ENCODE measurements at regions not wholly inside any gene's neighbourhood (a gene's known extent, or its start where the extent isn't known, plus 50 kb on each side); places are given as distances from the start of the nearest gene placed in this dataset.
A peak's percentile ranks its signal among the peaks of the same experiment; 100 is the strongest.

GRCh38 chr12:115070313-115070712, 386.3 kb upstream of the TBX3 start:
- POLR2A ChIA-PET: no interaction called here
- no peaks in the 10 kb centered on the region for H3K4me1 ChIP-seq
- WGBS (ENCODE audit: missing lambda C conversion rate): 38% methylated on average over 2 of the region's 2 CpGs
- H3K4me2 ChIP-seq: no peak overlapping the region
- TF ChIP-seq MAFK (IDR thresholded peaks at IDR 0.05; ENCODE audit: partially characterized antibody) (peak; percentile 59), SREBF2 (IDR thresholded peaks at IDR 0.05) (no peak), EHMT2 (IDR thresholded peaks at IDR 0.05; ENCODE audit: low read depth) (no peak)
- H3K4me3 ChIP-seq: no peak overlapping the region
- H3K9me3 ChIP-seq: no peaks in the 10 kb centered on the region
- no peak for ATAC-seq
- no peak overlapping the region for H3K27ac ChIP-seq
- no peak for DNase-seq (ENCODE audit: low read depth in 1 of 2, low spot score in 1 of 2)
- no peak for FAIRE-seq
- CTCF ChIA-PET: interaction anchor here (0.6 kb wide), 1 partner anchor 134 kb away, joined by 3 read pairs; no protein-coding TSS in a partner anchor

GRCh38 chr12:115064296-115064695, 380.3 kb upstream of the TBX3 start:
- H3K4me2 ChIP-seq: no peak overlapping the region
- ChIA-PET POLR2A (no interaction called here), CTCF (no interaction called here)
- FAIRE-seq: no peak
- H3K4me1 ChIP-seq: no peaks in the 10 kb centered on the region
- no peak overlapping the region for H3K4me3 ChIP-seq
- H3K9me3 ChIP-seq: no peaks in the 10 kb centered on the region
- no peak for DNase-seq (ENCODE audit: low read depth in 1 of 2, low spot score in 1 of 2)
- WGBS (ENCODE audit: missing lambda C conversion rate): 29% methylated on average over 2 of the region's 2 CpGs
- ATAC-seq: no peak
- no peak overlapping the region for H3K27ac ChIP-seq
- TF ChIP-seq MAX (IDR thresholded peaks at IDR 0.05): no peak
- TF ChIP-seq CEBPB (IDR thresholded peaks at IDR 0.05): no peak
- no peak for TF ChIP-seq FOXS1 (CRISPR knock-in tag; IDR thresholded peaks at IDR 0.05)

GRCh38 chr12:115062741-115063140, 378.8 kb upstream of the TBX3 start:
- H3K27ac ChIP-seq: no peak overlapping the region
- H3K9me3 ChIP-seq: no peaks in the 10 kb centered on the region
- 19% methylated on average over 5 of the region's 5 CpGs for WGBS (ENCODE audit: missing lambda C conversion rate)
- no peaks in the 10 kb centered on the region for H3K4me1 ChIP-seq
- H3K4me2 ChIP-seq: no peak overlapping the region
- ChIA-PET POLR2A (no interaction called here), CTCF (interaction anchor here (0.5 to 0.6 kb wide), 2 partner anchors 128 to 687 kb away, joined by 3 read pairs; no protein-coding TSS in a partner anchor)
- DNase-seq (ENCODE audit: low read depth in 1 of 2, low spot score in 1 of 2): no peak
- no peak for ATAC-seq
- no peak overlapping the region for H3K4me3 ChIP-seq
- no peak for FAIRE-seq
- TF ChIP-seq CTCF (IDR thresholded peaks at IDR 0.05) (no peak), PBX3 (IDR thresholded peaks at IDR 0.05) (no peak), HOXA7 (CRISPR knock-in tag; IDR thresholded peaks at IDR 0.05) (no peak), HES2 (IDR thresholded peaks at IDR 0.05) (no peak), CHD2 (IDR thresholded peaks at IDR 0.05; ENCODE audit: low read length, partially characterized antibody) (no peak), CHD4 (IDR thresholded peaks at IDR 0.05; ENCODE audit: borderline replicate concordance) (no peak), HOXB13 (CRISPR knock-in tag; IDR thresholded peaks at IDR 0.05; ENCODE audit: low read depth) (no peak), NR3C1 (IDR thresholded peaks at IDR 0.05) (no peak), EHMT2 (IDR thresholded peaks at IDR 0.05; ENCODE audit: low read depth) (no peak), E2F6 (IDR thresholded peaks at IDR 0.05; ENCODE audit: borderline replicate concordance, low read depth) (no peak), NFE2L2 (conservative IDR thresholded peaks at IDR 0.05; ENCODE audit: low read length) (no peak), POLR2AphosphoS2 (conservative IDR thresholded peaks at IDR 0.05; ENCODE audit: low read length) (no peak), TFCP2L1 (CRISPR knock-in tag; IDR thresholded peaks at IDR 0.05) (no peak), MYC (IDR thresholded peaks at IDR 0.05; ENCODE audit: borderline replicate concordance, low read length) (no peak), RCOR1 (IDR thresholded peaks at IDR 0.05; ENCODE audit: low read depth, low read length) (no peak), ZFP36 (IDR thresholded peaks at IDR 0.05; ENCODE audit: borderline replicate concordance, partially characterized antibody) (no peak), HDAC2 (IDR thresholded peaks at IDR 0.05) (no peak), MAZ (IDR thresholded peaks at IDR 0.05; ENCODE audit: borderline replicate concordance, low read depth, low read length) (no peak)

All from A549 (cell line).